IPS-18c (cell line): ENCODE measurements at regions not wholly inside any gene's neighbourhood (a gene's known extent, or its start where the extent isn't known, plus 50 kb on each side); places are given as distances from the start of the nearest gene placed in this dataset.

Source experiments
- H3K4me3 ChIP-seq: 2 replicates; pipeline ENCODE4 v1.7.0; 2013; ENCODE audit warnings: low read depth, mild to moderate bottlenecking, low read length, moderate library complexity; ENCODE audit not compliant: insufficient read depth
- H3K9me3 ChIP-seq: one replicate; pipeline ENCODE4 v1.6.1; 2013; ENCODE audit warnings: mild to moderate bottlenecking, low read length, moderate library complexity; ENCODE audit not compliant: control insufficient read depth, insufficient read depth

- H3K9me3 ChIP-seq: peaks cover 3% of the 10 kb centered on the region
- H3K4me3 ChIP-seq: no peak overlapping the region
These were observed 50.5 kb downstream of the RGS12 start for GRCh38 chr4:3343358-3343757.

- Histone ChIP-seq H3K4me3 (no peak overlapping the region), H3K9me3 (peaks cover 3% of the 10 kb centered on the region)
These were observed 51.3 kb downstream of the RGS12 start for GRCh38 chr4:3344104-3344503.

- peaks cover 3% of the 10 kb centered on the region for H3K9me3 ChIP-seq
These were observed 51.8 kb downstream of the RGS12 start for GRCh38 chr4:3344596-3344995.

GRCh38 chr4:3345384-3345783 is 52.6 kb downstream of the RGS12 start:
- H3K4me3 ChIP-seq: no peak overlapping the region
- H3K9me3 ChIP-seq: peaks cover 1% of the 10 kb centered on the region

More at GRCh38 chr4:3344596-3344995, 51.8 kb downstream of the RGS12 start:
- no peak overlapping the region for H3K4me3 ChIP-seq

GRCh38 chr4:3346146-3346545 is 53.3 kb downstream of the RGS12 start:
- no peak overlapping the region for H3K4me3 ChIP-seq
- H3K9me3 ChIP-seq: no peaks in the 10 kb centered on the region

- H3K9me3 ChIP-seq: no peaks in the 10 kb centered on the region
- H3K4me3 ChIP-seq: no peak overlapping the region
These were observed 55.0 kb downstream of the RGS12 start for GRCh38 chr4:3347871-3348270.

GRCh38 chr4:3348621-3349020 is 55.8 kb downstream of the RGS12 start:
- Histone ChIP-seq H3K4me3 (no peak overlapping the region), H3K9me3 (no peaks in the 10 kb centered on the region)

GRCh38 chr4:3349116-3349515 is 56.3 kb downstream of the RGS12 start:
- Histone ChIP-seq H3K4me3 (no peak overlapping the region), H3K9me3 (no peaks in the 10 kb centered on the region)

- no peaks in the 10 kb centered on the region for H3K9me3 ChIP-seq
- H3K4me3 ChIP-seq: no peak overlapping the region
These were observed 59.2 kb downstream of the RGS12 start for GRCh38 chr4:3351997-3352396.

- Histone ChIP-seq H3K4me3 (no peak overlapping the region), H3K9me3 (no peaks in the 10 kb centered on the region)
These were observed 59.7 kb downstream of the RGS12 start for GRCh38 chr4:3352505-3352904.

GRCh38 chr4:3352941-3353594 is 60.2 kb downstream of the RGS12 start:
- no peaks in the 10 kb centered on the region for H3K9me3 ChIP-seq
- H3K4me3 ChIP-seq: no peak overlapping the region

GRCh38 chr4:3353752-3354454 is 61.1 kb downstream of the RGS12 start:
- Histone ChIP-seq H3K9me3 (no peaks in the 10 kb centered on the region), H3K4me3 (no peak overlapping the region)

- Histone ChIP-seq H3K9me3 (no peaks in the 10 kb centered on the region), H3K4me3 (no peak overlapping the region)
These were observed 61.6 kb downstream of the RGS12 start for GRCh38 chr4:3354455-3354811.

GRCh38 chr4:3355266-3355748 is 62.5 kb downstream of the RGS12 start:
- Histone ChIP-seq H3K9me3 (no peaks in the 10 kb centered on the region), H3K4me3 (no peak overlapping the region)

- Histone ChIP-seq H3K4me3 (no peak overlapping the region), H3K9me3 (no peaks in the 10 kb centered on the region)
These were observed 65.8 kb downstream of the RGS12 start for GRCh38 chr4:3358656-3359055.

GRCh38 chr4:3360777-3361176 is 68.0 kb downstream of the RGS12 start:
- H3K4me3 ChIP-seq: no peak overlapping the region
- no peaks in the 10 kb centered on the region for H3K9me3 ChIP-seq

GRCh38 chr4:3361406-3361805 is 68.6 kb downstream of the RGS12 start:
- no peak overlapping the region for H3K4me3 ChIP-seq

GRCh38 chr4:3361896-3362295 is 69.1 kb downstream of the RGS12 start:
- Histone ChIP-seq H3K9me3 (no peaks in the 10 kb centered on the region), H3K4me3 (no peak overlapping the region)

More at GRCh38 chr4:3361406-3361805, 68.6 kb downstream of the RGS12 start:
- H3K9me3 ChIP-seq: no peaks in the 10 kb centered on the region
